ENCODE measurements at regions not wholly inside any gene's neighbourhood (a gene's known extent, or its start where the extent isn't known, plus 50 kb on each side); places are given as distances from the start of the nearest gene placed in this dataset.
"Not testable (repeated sequence)": the region's sequence is repeated elsewhere in the genome, so short reads cannot be mapped to it uniquely, and the experiment has no call there.

- intact Hi-C loops (cut with DNase I) = no loop called here
- WGBS = 82% methylated on average over 6 of the region's 6 CpGs
- H3K27me3 ChIP-seq (replicated peaks; ENCODE audit: insufficient read depth) = no peaks in the 10 kb centered on the region
- no peak overlapping the region for H3K4me3 ChIP-seq
- H3K4me1 ChIP-seq (replicated peaks) = no peaks in the 10 kb centered on the region
- DNase-seq (ENCODE audit: low spot score) = no peak
- no peak overlapping the region for H3K27ac ChIP-seq
- no peaks in the 10 kb centered on the region for H3K36me3 ChIP-seq
- TF ChIP-seq POLR2A (IDR thresholded peaks at IDR 0.05) (no peak), POLR2AphosphoS5 (IDR thresholded peaks at IDR 0.05) (no peak)
- TF ChIP-seq, protein P1, sequence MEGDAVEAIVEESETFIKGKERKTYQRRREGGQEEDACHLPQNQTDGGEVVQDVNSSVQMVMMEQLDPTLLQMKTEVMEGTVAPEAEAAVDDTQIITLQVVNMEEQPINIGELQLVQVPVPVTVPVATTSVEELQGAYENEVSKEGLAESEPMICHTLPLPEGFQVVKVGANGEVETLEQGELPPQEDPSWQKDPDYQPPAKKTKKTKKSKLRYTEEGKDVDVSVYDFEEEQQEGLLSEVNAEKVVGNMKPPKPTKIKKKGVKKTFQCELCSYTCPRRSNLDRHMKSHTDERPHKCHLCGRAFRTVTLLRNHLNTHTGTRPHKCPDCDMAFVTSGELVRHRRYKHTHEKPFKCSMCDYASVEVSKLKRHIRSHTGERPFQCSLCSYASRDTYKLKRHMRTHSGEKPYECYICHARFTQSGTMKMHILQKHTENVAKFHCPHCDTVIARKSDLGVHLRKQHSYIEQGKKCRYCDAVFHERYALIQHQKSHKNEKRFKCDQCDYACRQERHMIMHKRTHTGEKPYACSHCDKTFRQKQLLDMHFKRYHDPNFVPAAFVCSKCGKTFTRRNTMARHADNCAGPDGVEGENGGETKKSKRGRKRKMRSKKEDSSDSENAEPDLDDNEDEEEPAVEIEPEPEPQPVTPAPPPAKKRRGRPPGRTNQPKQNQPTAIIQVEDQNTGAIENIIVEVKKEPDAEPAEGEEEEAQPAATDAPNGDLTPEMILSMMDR (IDR thresholded peaks at IDR 0.05) = no peak
- no peaks in the 10 kb centered on the region for H3K9me3 ChIP-seq
Observed at GRCh38 chr6:44039191-44039719, 88.0 kb downstream of the MRPL14 start.

GRCh38 chr6:44038543-44039065, 88.6 kb downstream of the MRPL14 start:
- Histone ChIP-seq H3K36me3 (no peaks in the 10 kb centered on the region), H3K4me3 (no peak overlapping the region), H3K4me1 (replicated peaks) (no peaks in the 10 kb centered on the region), H3K27ac (no peak overlapping the region), H3K9me3 (no peaks in the 10 kb centered on the region), H3K27me3 (replicated peaks; ENCODE audit: insufficient read depth) (no peaks in the 10 kb centered on the region)
- TF ChIP-seq POLR2AphosphoS5 (IDR thresholded peaks at IDR 0.05) (no peak), POLR2A (IDR thresholded peaks at IDR 0.05) (no peak)
- TF ChIP-seq, protein P1 (IDR thresholded peaks at IDR 0.05) = no peak
- 80% methylated on average over 4 of the region's 4 CpGs for WGBS
- no peak for DNase-seq (ENCODE audit: low spot score)
- intact Hi-C loops (cut with DNase I) = no loop called here

DNA sequence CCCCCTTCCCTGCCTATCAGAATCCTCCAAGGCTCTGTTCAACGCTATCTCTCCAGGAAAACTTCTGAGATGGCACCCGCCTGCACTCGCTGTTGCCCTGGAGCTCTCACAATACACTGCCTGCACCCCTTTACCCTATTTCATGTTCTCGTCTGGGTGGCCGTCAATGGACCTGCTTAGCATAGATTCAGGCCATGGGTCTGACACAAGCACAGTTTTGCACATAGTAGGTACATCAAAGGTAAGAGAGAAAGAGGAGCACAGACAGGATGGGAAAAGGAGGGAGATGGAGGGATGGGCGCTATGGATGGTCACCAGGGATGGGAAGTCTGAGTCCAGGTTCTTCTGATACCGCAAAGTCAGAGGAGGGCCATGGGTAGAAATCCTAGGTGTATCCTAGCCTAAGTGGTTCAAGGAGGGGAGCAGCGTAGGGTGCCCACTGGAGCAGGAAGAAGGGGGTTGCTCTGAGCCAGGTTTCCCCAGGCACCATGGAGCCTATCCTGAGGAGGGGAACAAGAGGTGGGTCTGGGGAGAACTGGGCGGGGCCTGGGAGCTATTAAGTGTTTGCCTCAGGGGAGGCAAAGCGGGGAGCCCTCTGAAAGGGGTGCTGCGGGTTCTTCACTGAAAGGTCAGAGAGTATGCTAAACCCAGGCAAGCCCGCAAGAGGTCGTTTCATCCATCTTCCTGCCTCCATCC, 89.3 kb downstream of the MRPL14 start:
- Histone ChIP-seq H3K27me3 (replicated peaks; ENCODE audit: insufficient read depth) (no peaks in the 10 kb centered on the region), H3K4me3 (no peak overlapping the region), H3K9me3 (no peaks in the 10 kb centered on the region), H3K36me3 (no peaks in the 10 kb centered on the region), H3K4me1 (replicated peaks) (no peaks in the 10 kb centered on the region), H3K27ac (no peak overlapping the region)
- TF ChIP-seq, protein P1 (IDR thresholded peaks at IDR 0.05) = no peak
- TF ChIP-seq POLR2A (IDR thresholded peaks at IDR 0.05) (no peak), POLR2AphosphoS5 (IDR thresholded peaks at IDR 0.05) (no peak)
- WGBS = 96% methylated on average over 13 of the region's 13 CpGs
- intact Hi-C loops (cut with DNase I) = no loop called here
- no peak for DNase-seq (ENCODE audit: low spot score)

DNA sequence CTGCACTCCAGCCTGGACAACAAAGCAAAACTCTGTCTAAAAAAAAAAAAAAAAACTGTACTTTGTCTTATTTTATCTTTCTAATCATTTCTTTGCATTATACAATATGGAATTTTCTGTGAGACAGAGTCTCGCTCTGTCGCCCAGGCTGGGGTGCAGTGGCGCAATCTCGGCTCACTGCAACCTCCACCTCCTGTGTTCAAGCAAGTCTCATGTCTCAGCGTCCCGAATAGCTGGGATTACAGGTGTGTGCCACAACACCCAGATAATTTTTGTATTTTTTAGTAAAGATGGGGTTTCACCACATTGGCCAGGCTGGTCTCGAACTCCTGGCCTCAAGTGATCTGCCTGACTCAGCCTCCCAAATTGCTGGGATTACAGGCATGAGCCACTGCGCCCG, 90.0 kb downstream of the MRPL14 start:
- H3K4me1 ChIP-seq (replicated peaks); H3K4me3 ChIP-seq; intact Hi-C loops (cut with DNase I); H3K9me3 ChIP-seq; H3K36me3 ChIP-seq; H3K27ac ChIP-seq; H3K27me3 ChIP-seq (replicated peaks; ENCODE audit: insufficient read depth); DNase-seq (ENCODE audit: low spot score): not testable (repeated sequence)
- WGBS = 97% methylated on average over 9 of the region's 9 CpGs

GRCh38 chr6:44036699-44037101, 90.6 kb downstream of the MRPL14 start:
- Histone ChIP-seq H3K4me1 (replicated peaks) (no peaks in the 10 kb centered on the region), H3K27ac (no peak overlapping the region), H3K27me3 (replicated peaks; ENCODE audit: insufficient read depth) (no peaks in the 10 kb centered on the region), H3K36me3 (no peaks in the 10 kb centered on the region), H3K9me3 (no peaks in the 10 kb centered on the region), H3K4me3 (no peak overlapping the region)
- WGBS = 92% methylated on average over 9 of the region's 9 CpGs
- intact Hi-C loops (cut with DNase I) = no loop called here
- DNase-seq (ENCODE audit: low spot score) = no peak
- TF ChIP-seq, protein P1 (IDR thresholded peaks at IDR 0.05) = no peak
- TF ChIP-seq POLR2A (IDR thresholded peaks at IDR 0.05) (no peak), POLR2AphosphoS5 (IDR thresholded peaks at IDR 0.05) (no peak)

All from prostate gland (tissue), 2 donors.